Panc1 (cell line): ENCODE measurements at regions not wholly inside any gene's neighbourhood (a gene's known extent, or its start where the extent isn't known, plus 50 kb on each side); places are given as distances from the start of the nearest gene placed in this dataset.

Experiments
- POLR2AphosphoS5 ChIP-seq: IDR thresholded peaks from 2 replicates; pipeline ENCODE4 v1.6.1; 2012; ENCODE audit warnings: mild to moderate bottlenecking, low read depth, low read length, moderate library complexity
- TCF7L2 ChIP-seq: IDR thresholded peaks from 2 replicates; pipeline ENCODE4 v1.6.1; 2011; ENCODE audit warnings: mild to moderate bottlenecking, low read depth, low read length, inconsistent platforms
- TF ChIP-seq, protein P1 (sequence below): fragments of 450-650 bp; IDR thresholded peaks from 2 replicates; pipeline ENCODE4 v1.5.1; 2017; ENCODE audit warnings: mild to moderate bottlenecking
- TF ChIP-seq, protein P2 (sequence below), 2 experiments: IDR thresholded peaks; 2 replicates each; pipeline ENCODE4 v1.6.1; 2011 to 2012; ENCODE audit warnings: low read depth in 2 of 2, control low read depth in 1 of 2, low read length in 1 of 2, mild to moderate bottlenecking in 1 of 2, moderate library complexity in 1 of 2; ENCODE audit not compliant: insufficient read depth in 1 of 2

DNA sequence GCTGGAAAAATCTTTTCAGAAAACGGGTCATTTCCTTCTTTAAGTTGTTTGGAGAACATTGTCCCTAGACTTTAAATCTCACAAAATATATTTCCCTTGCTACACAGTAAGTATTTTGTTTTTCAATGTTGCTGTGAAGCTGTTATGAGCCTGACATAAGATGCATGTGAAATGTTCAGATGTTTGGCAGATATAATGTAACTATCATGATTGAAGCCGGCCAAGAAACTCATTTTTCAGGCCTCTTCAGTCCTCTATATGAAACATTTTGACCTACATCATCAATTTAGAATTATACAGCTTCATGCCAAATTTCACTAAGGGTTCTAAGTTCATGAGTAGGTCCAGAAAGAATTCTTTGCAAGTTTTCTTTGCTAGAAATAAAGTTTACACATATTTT, 133.8 kb downstream of the JRKL start:
- TF ChIP-seq, protein P1, sequence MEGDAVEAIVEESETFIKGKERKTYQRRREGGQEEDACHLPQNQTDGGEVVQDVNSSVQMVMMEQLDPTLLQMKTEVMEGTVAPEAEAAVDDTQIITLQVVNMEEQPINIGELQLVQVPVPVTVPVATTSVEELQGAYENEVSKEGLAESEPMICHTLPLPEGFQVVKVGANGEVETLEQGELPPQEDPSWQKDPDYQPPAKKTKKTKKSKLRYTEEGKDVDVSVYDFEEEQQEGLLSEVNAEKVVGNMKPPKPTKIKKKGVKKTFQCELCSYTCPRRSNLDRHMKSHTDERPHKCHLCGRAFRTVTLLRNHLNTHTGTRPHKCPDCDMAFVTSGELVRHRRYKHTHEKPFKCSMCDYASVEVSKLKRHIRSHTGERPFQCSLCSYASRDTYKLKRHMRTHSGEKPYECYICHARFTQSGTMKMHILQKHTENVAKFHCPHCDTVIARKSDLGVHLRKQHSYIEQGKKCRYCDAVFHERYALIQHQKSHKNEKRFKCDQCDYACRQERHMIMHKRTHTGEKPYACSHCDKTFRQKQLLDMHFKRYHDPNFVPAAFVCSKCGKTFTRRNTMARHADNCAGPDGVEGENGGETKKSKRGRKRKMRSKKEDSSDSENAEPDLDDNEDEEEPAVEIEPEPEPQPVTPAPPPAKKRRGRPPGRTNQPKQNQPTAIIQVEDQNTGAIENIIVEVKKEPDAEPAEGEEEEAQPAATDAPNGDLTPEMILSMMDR = no peak
- TF ChIP-seq POLR2AphosphoS5 (no peak), TCF7L2 (no peak)
- TF ChIP-seq, protein P2, sequence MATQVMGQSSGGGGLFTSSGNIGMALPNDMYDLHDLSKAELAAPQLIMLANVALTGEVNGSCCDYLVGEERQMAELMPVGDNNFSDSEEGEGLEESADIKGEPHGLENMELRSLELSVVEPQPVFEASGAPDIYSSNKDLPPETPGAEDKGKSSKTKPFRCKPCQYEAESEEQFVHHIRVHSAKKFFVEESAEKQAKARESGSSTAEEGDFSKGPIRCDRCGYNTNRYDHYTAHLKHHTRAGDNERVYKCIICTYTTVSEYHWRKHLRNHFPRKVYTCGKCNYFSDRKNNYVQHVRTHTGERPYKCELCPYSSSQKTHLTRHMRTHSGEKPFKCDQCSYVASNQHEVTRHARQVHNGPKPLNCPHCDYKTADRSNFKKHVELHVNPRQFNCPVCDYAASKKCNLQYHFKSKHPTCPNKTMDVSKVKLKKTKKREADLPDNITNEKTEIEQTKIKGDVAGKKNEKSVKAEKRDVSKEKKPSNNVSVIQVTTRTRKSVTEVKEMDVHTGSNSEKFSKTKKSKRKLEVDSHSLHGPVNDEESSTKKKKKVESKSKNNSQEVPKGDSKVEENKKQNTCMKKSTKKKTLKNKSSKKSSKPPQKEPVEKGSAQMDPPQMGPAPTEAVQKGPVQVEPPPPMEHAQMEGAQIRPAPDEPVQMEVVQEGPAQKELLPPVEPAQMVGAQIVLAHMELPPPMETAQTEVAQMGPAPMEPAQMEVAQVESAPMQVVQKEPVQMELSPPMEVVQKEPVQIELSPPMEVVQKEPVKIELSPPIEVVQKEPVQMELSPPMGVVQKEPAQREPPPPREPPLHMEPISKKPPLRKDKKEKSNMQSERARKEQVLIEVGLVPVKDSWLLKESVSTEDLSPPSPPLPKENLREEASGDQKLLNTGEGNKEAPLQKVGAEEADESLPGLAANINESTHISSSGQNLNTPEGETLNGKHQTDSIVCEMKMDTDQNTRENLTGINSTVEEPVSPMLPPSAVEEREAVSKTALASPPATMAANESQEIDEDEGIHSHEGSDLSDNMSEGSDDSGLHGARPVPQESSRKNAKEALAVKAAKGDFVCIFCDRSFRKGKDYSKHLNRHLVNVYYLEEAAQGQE (IDR thresholded peaks at IDR 0.05; ENCODE audit: insufficient read depth in 1 of 2, low read depth in 2 of 2, low read length in 1 of 2) = no peak
